ENCODE measurements at regions not wholly inside any gene's neighbourhood (a gene's known extent, or its start where the extent isn't known, plus 50 kb on each side); places are given as distances from the start of the nearest gene placed in this dataset.

- no peak overlapping the region for H3K4me3 ChIP-seq (ENCODE audit: low read depth, low read length)
- no peak for DNase-seq (ENCODE audit: low read depth)
- TF ChIP-seq CTCF (IDR thresholded peaks at IDR 0.05; ENCODE audit: insufficient read depth, low read length), result no peak
Observed at GRCh38 chr13:34039678-34040077, 221.7 kb downstream of the RFC3 start.

DNA sequence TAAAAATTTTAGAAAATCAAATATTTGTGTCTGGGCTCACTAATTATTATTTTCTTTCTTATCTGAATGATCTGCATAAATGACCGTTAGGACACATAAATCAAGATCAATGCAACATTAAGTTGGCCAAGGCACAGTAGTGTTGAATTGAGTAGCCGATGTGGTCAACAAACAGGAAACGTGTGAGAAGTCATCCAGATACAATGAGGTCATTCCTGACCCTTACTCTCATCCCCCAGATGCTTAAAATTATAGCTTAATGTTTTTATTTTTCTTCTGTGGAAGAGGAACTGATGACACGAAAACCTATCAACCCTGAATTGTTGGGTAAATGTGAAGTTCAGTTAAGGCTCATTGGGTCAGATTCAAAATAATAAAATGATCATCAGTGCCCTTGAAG, 222.9 kb downstream of the RFC3 start:
- no peak for DNase-seq (ENCODE audit: low read depth)
- TF ChIP-seq CTCF (IDR thresholded peaks at IDR 0.05; ENCODE audit: insufficient read depth, low read length), result no peak

GRCh38 chr13:34044041-34044440, 226.1 kb downstream of the RFC3 start:
- no peak for TF ChIP-seq CTCF (IDR thresholded peaks at IDR 0.05; ENCODE audit: insufficient read depth, low read length)
- peak; percentile 74 for DNase-seq (ENCODE audit: low read depth)
- H3K4me3 ChIP-seq (ENCODE audit: low read depth, low read length), result no peak overlapping the region

More for the DNA sequence above, 222.9 kb downstream of the RFC3 start:
- H3K4me3 ChIP-seq (ENCODE audit: low read depth, low read length), result no peak overlapping the region

DNA sequence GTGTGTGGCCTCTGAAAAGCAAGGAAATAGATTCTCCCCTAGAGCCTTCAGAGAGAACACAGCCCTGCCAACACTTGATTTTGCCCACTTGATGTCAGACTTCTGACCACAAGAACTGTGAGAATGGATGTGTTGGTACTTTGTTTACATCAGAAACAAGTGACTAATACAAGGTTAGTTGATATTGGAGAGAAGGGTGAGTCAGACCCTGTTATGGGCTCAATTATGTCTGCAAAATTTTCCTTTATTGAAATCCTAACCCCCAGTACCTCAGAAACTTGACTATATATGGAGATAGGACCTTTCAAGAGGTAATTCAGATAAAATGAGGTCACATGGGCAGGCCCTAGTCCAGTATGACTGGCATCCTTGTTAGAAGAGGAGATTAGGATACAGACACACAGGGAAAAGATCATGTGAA, 226.7 kb downstream of the RFC3 start:
- no peak for TF ChIP-seq CTCF (IDR thresholded peaks at IDR 0.05; ENCODE audit: insufficient read depth, low read length)
- DNase-seq (ENCODE audit: low read depth), result peak; percentile 79
- H3K4me3 ChIP-seq (ENCODE audit: low read depth, low read length), result no peak overlapping the region

DNA sequence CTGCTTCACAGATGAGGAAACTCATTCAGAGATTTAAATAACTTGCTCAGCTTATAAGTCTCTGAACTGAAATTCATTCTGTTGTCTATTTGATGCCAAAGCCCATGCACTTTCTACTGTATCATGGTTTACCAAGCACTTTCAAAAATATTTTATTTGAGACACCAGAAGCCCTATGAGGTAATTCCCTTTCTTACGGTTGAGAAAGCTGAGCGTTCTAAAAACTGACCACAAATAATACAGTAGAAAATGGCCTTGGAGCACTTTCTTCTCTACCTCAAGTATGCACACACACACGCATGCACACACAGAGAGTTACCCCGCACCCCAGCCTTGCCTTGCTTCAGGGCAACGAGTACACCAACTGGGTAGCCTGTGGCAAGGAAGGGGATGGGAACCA, 228.5 kb downstream of the RFC3 start:
- no peak for TF ChIP-seq CTCF (IDR thresholded peaks at IDR 0.05; ENCODE audit: insufficient read depth, low read length)
- H3K4me3 ChIP-seq (ENCODE audit: low read depth, low read length), result no peak overlapping the region
- DNase-seq (ENCODE audit: low read depth), result no peak

GRCh38 chr13:34048652-34049051, 230.7 kb downstream of the RFC3 start:
- DNase-seq (ENCODE audit: low read depth), result no peak
- no peak overlapping the region for H3K4me3 ChIP-seq (ENCODE audit: low read depth, low read length)
- TF ChIP-seq CTCF (IDR thresholded peaks at IDR 0.05; ENCODE audit: insufficient read depth, low read length), result no peak

- no peak for TF ChIP-seq CTCF (IDR thresholded peaks at IDR 0.05; ENCODE audit: insufficient read depth, low read length)
- no peak overlapping the region for H3K4me3 ChIP-seq (ENCODE audit: low read depth, low read length)
- no peak for DNase-seq (ENCODE audit: low read depth)
Observed at GRCh38 chr13:34056733-34057258, 238.8 kb downstream of the RFC3 start.
